Right hindlimb (tissue), 1 donor: ENCODE measurements at regions not wholly inside any gene's neighbourhood (a gene's known extent, or its start where the extent isn't known, plus 50 kb on each side); places are given as distances from the start of the nearest gene placed in this dataset.
"Not testable (repeated sequence)": the region's sequence is repeated elsewhere in the genome, so short reads cannot be mapped to it uniquely, and the experiment has no call there.

Experiments used
- DNase-seq: peaks from one replicate; pipeline ENCODE4 v3.0.0-alpha.2; 2018

- DNase-seq: no peak
Observed at GRCh38 chr7:148472406-148472805, 118.2 kb upstream of the C7orf33 start.

- DNase-seq: no peak
Observed at GRCh38 chr7:148473703-148474480, 116.7 kb upstream of the C7orf33 start.

GRCh38 chr7:148474481-148475025 is 116.0 kb upstream of the C7orf33 start:
- DNase-seq: no peak

GRCh38 chr7:148478551-148478950 is 112.0 kb upstream of the C7orf33 start:
- DNase-seq: no peak

- DNase-seq: peak; percentile 49
Observed at GRCh38 chr7:148480479-148481146, 110.0 kb upstream of the C7orf33 start.

- DNase-seq: no peak
Observed at GRCh38 chr7:148481147-148481526, 109.4 kb upstream of the C7orf33 start.

- peak; percentile 36 for DNase-seq
Observed at GRCh38 chr7:148481971-148482626, 108.5 kb upstream of the C7orf33 start.

GRCh38 chr7:148483515-148484308 is 106.9 kb upstream of the C7orf33 start:
- no peak for DNase-seq

GRCh38 chr7:148484486-148484885 is 106.1 kb upstream of the C7orf33 start:
- DNase-seq: no peak

- DNase-seq: no peak
Observed at GRCh38 chr7:148485618-148486017, 104.9 kb upstream of the C7orf33 start.

- no peak for DNase-seq
Observed at GRCh38 chr7:148486937-148487336, 103.6 kb upstream of the C7orf33 start.

- DNase-seq: no peak
Observed at GRCh38 chr7:148487912-148488311, 102.7 kb upstream of the C7orf33 start.

GRCh38 chr7:148489678-148490077 is 100.9 kb upstream of the C7orf33 start:
- DNase-seq: no peak

- DNase-seq: no peak
Observed at GRCh38 chr7:148492157-148492860, 98.3 kb upstream of the C7orf33 start.

GRCh38 chr7:148495605-148496004 is 95.0 kb upstream of the C7orf33 start:
- DNase-seq: no peak

- no peak for DNase-seq
Observed at GRCh38 chr7:148500978-148501377, 89.6 kb upstream of the C7orf33 start.

GRCh38 chr7:148503900-148504487 is 86.6 kb upstream of the C7orf33 start:
- no peak for DNase-seq

- peak; percentile 47 for DNase-seq
Observed at GRCh38 chr7:148505645-148506375, 84.8 kb upstream of the C7orf33 start.

- DNase-seq: not testable (repeated sequence)
Observed at GRCh38 chr7:148507064-148507573, 83.4 kb upstream of the C7orf33 start.

- DNase-seq: no peak
Observed at GRCh38 chr7:148507787-148508186, 82.8 kb upstream of the C7orf33 start.

- no peak for DNase-seq
Observed at GRCh38 chr7:148514236-148514635, 76.3 kb upstream of the C7orf33 start.
